ENCODE measurements at regions not wholly inside any gene's neighbourhood (a gene's known extent, or its start where the extent isn't known, plus 50 kb on each side); places are given as distances from the start of the nearest gene placed in this dataset.

- TF ChIP-seq POLR2A (IDR thresholded peaks at IDR 0.05) = no peak
- TF ChIP-seq CTCF (IDR thresholded peaks at IDR 0.05) = no peak
Measured at GRCh38 chr10:126798649-126799048, 106.6 kb upstream of the DOCK1 start.

Measured in prostate gland (tissue), 2 donors.